HAP-1 (cell line): ENCODE measurements at regions not wholly inside any gene's neighbourhood (a gene's known extent, or its start where the extent isn't known, plus 50 kb on each side); places are given as distances from the start of the nearest gene placed in this dataset.

Experiments
- DNase-seq, 2 experiments: peaks; one replicate each; pipeline ENCODE4 v3.0.0-alpha.2; 2016 to 2020; ENCODE audit warnings: low spot score in 2 of 2
- H3K27me3 ChIP-seq: fragments of 250-450 bp; sonication (Bioruptor Pico); 2 replicates; pipeline ENCODE4 v1.5.1; 2020; ENCODE audit warnings: low read depth, mild to moderate bottlenecking, moderate library complexity
- H3K36me3 ChIP-seq: fragments of 250-450 bp; sonication (Bioruptor Pico); replicated peaks from 2 replicates; pipeline ENCODE4 v1.5.1; 2020; ENCODE audit warnings: mild to moderate bottlenecking
- H3K4me1 ChIP-seq: fragments of 250-450 bp; sonication (Bioruptor Pico); 2 replicates; pipeline ENCODE4 v1.5.1; 2020; ENCODE audit warnings: mild to moderate bottlenecking
- H3K4me3 ChIP-seq: fragments of 250-450 bp; sonication (Bioruptor Pico); 2 replicates; pipeline ENCODE4 v1.5.1; 2020; ENCODE audit warnings: mild to moderate bottlenecking, moderate library complexity
- H3K9me3 ChIP-seq: fragments of 250-450 bp; sonication (Bioruptor Pico); 2 replicates; pipeline ENCODE4 v1.5.1; 2020; ENCODE audit warnings: mild to moderate bottlenecking, moderate library complexity
- in situ Hi-C: fragments of 300-500 bp; cut with MboI; formaldehyde crosslinking; loops from 3 replicates; pipeline ENCODE4 v1.14.3; 2020; ENCODE audit warnings: low sequenced_read_pairs, inconsistent platforms, mixed read lengths

DNA sequence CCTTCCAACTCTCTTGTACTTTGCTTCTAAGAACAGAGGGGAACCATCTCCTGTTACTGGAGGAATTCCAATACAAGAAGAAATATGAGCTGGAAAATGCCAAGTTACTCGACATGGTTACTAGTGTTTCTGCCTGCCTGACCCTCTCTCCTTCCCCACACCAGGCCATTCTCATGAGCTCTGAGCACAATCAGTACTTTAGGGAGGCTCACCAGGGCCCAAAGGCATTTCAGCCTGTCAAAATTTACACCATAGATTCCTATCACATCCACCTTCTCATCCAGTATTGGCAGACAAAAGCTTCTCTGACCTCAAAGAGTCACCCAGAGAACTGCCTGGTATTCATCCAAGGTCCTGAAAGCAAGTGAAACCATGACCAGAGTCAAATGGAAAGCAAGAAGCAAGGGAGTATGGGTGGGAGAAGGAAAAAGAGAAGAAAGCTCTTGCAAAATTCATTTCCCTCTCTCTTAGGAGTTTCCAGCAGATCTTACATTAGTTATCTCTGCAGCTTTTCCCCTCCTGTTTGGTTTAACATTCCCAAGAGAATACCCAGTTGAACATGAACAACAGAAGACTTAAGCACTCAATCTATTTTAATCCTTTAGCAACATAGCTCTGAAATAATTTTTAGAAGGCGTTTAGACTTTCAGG lies 58.7 kb upstream of the NCAM1 start:
- no peak for DNase-seq
- Histone ChIP-seq H3K4me3 (no peak overlapping the region), H3K27me3 (no peaks in the 10 kb centered on the region), H3K4me1 (no peaks in the 10 kb centered on the region), H3K36me3 (no peaks in the 10 kb centered on the region), H3K9me3 (no peaks in the 10 kb centered on the region)
- in situ Hi-C loops = no loop called here

DNA sequence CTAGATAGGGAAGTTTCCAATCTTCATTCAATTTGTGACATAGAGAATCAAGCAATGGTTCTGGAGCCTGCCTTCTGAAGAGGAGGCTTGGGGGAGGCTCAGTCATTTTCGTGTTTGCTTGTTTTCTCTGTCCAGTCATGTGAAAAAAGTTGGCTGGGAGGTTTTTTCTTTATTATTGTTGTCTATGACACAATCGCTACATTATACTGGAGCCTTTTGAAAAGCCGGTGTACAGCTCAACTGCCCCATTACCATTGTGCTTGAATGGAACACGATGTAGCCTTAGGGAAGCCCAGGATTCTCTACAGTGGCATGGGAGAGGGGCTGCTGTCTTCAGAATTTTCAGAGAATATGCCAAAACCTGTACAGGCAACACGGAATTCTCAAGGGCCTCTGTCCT lies 57.9 kb upstream of the NCAM1 start:
- Histone ChIP-seq H3K4me3 (no peak overlapping the region), H3K27me3 (no peaks in the 10 kb centered on the region), H3K9me3 (no peaks in the 10 kb centered on the region), H3K4me1 (no peaks in the 10 kb centered on the region), H3K36me3 (no peaks in the 10 kb centered on the region)
- DNase-seq = no peak
- in situ Hi-C loops = no loop called here

DNA sequence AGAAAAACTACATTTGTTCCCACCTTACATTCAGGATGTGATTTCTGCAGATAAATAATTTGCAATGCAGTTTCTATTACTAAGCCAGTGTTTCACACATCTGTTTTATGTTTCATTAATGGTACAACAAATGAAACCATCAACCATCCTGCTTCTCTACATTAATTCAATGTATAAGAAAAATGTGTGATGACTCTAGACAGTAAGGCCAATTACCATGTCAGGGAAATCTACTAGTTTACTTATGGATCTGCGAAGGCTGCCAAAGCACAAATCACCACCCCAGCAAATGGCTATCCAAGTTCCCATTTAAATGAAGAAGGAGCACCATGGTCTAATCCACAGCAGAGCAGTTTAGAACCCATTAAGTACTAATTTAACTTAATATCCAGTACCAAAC lies 50.1 kb upstream of the NCAM1 start:
- no peaks in the 10 kb centered on the region for H3K4me1 ChIP-seq
- no peak overlapping the region for H3K4me3 ChIP-seq
- H3K27me3 ChIP-seq = no peaks in the 10 kb centered on the region
- H3K9me3 ChIP-seq = no peaks in the 10 kb centered on the region
- no peak for DNase-seq
- in situ Hi-C loops = no loop called here
- H3K36me3 ChIP-seq = no peaks in the 10 kb centered on the region
